HCT116 (cell line): ENCODE measurements at regions not wholly inside any gene's neighbourhood (a gene's known extent, or its start where the extent isn't known, plus 50 kb on each side); places are given as distances from the start of the nearest gene placed in this dataset.

Experiments used
- ATAC-seq: fragments of 200-7000 bp; cut with Tn5 transposase; 2 replicates; pipeline ENCODE4 v1.9.1; 2020; ENCODE audit warnings: mild to moderate bottlenecking, moderate library complexity
- BruUV-seq: library from RNA; stranded (reverse); fragments of 400-500 nt; replicated peaks from 2 replicates; lab custom pipeline; 2021; lab: Mats Ljungman, UMichigan
- CTCF ChIA-PET: fragments of 300-600 bp; sonication (Branson Sonifier 250); formaldehyde crosslinking; loops from one replicate; lab custom pipeline; 2021; ENCODE audit warnings: antibody characterized with exemption; lab: Charles Lee
- POLR2A ChIA-PET: fragments of 300-600, 350-600 bp; sonication (Branson Sonifier 250); formaldehyde crosslinking; loops from one replicate; lab custom pipeline; 2021; ENCODE audit warnings: antibody characterized with exemption; lab: Charles Lee
- RAD21 ChIA-PET, 2 experiments: fragments of 300-600 bp; sonication (Branson Sonifier 250); formaldehyde crosslinking; loops; one replicate each; lab custom pipeline; 2023; ENCODE audit warnings: low total read pairs in 2 of 2; ENCODE audit not compliant: uncharacterized antibody in 2 of 2, unreplicated experiment in 2 of 2, low non-redundant PET in 1 of 2; lab: Charles Lee
- DNase-seq: peaks from one replicate; pipeline ENCODE4 v3.0.0-alpha.2; 2010; ENCODE audit warnings: low read depth, low spot score
- H2AFZ ChIP-seq: fragments of 200-600 bp; shearing (Covaris generic), sonication (generic); 2 replicates; pipeline ENCODE4 v1.6.1; 2017; ENCODE audit warnings: low read depth, mixed run types, mixed read lengths, antibody characterized with exemption, low read length; ENCODE audit not compliant: poor library complexity, severe bottlenecking
- H3K27ac ChIP-seq: 2 replicates; pipeline ENCODE4 v1.5.1; 2012; ENCODE audit warnings: low read depth, low read length
- H3K27me3 ChIP-seq: fragments of 200-600 bp; sonication (generic); 2 replicates; pipeline ENCODE4 v1.6.1; 2016; ENCODE audit warnings: mixed run types, low read length, mixed read lengths; ENCODE audit not compliant: insufficient read depth
- H3K36me3 ChIP-seq, 2 experiments: fragments of 200-500 bp in 1 of 2; fragments of 200-600 bp in 1 of 2; sonication (Bioruptor generic) in 1 of 2; sonication (generic) in 1 of 2; 2 replicates each; pipeline versions ENCODE4 v1.5.1 to v1.6.1; 2014 to 2016; ENCODE audit warnings: low read length in 2 of 2, inconsistent platforms in 1 of 2, mixed read lengths in 1 of 2, mixed run types in 1 of 2; ENCODE audit not compliant: insufficient read depth in 2 of 2, control insufficient read depth in 1 of 2
- H3K4me1 ChIP-seq, 2 experiments: fragments of 200-600 bp in 1 of 2; sonication (generic) in 1 of 2; 2 replicates each; pipeline versions ENCODE4 v1.5.1 to v1.6.1; 2012 to 2017; ENCODE audit warnings: low read length in 2 of 2, inconsistent platforms in 1 of 2, mild to moderate bottlenecking in 1 of 2, mixed read lengths in 1 of 2, mixed run types in 1 of 2, moderate library complexity in 1 of 2; ENCODE audit not compliant: insufficient read depth in 2 of 2, control insufficient read depth in 1 of 2
- H3K4me2 ChIP-seq: fragments of 200-600 bp; sonication (generic); 2 replicates; pipeline ENCODE4 v1.6.1; 2017; ENCODE audit warnings: mixed run types, low read length, mixed read lengths
- H3K4me3 ChIP-seq, 2 experiments: fragments of 200-600 bp in 1 of 2; sonication (generic) in 1 of 2; replicated peaks in 1 of 2; 2 replicates each; pipeline ENCODE4 v1.5.1; 2011 to 2016; ENCODE audit warnings: low read length in 2 of 2, control low read depth in 1 of 2, low read depth in 1 of 2, mild to moderate bottlenecking in 1 of 2, mixed read lengths in 1 of 2, mixed run types in 1 of 2
- H3K79me2 ChIP-seq: fragments of 200-600 bp; sonication (generic); 2 replicates; pipeline ENCODE4 v1.6.1; 2017; ENCODE audit warnings: mild to moderate bottlenecking, mixed run types, low read length, moderate library complexity, mixed read lengths; ENCODE audit not compliant: insufficient read depth
- H3K9ac ChIP-seq: fragments of 200-600 bp; sonication (generic); 2 replicates; pipeline ENCODE4 v1.6.1; 2016; ENCODE audit warnings: low read length, mixed read lengths
- H3K9me2 ChIP-seq: fragments of 200-600 bp; sonication (generic), shearing (Covaris generic); 2 replicates; pipeline ENCODE4 v1.6.1; 2017; ENCODE audit warnings: mixed run types, mild to moderate bottlenecking, moderate library complexity; ENCODE audit not compliant: insufficient read depth
- H3K9me3 ChIP-seq, 2 experiments: fragments of 200-500 bp in 1 of 2; fragments of 200-600 bp in 1 of 2; sonication (Bioruptor generic) in 1 of 2; sonication (generic) in 1 of 2; 2 replicates each; pipeline ENCODE4 v1.6.1; 2014 to 2017; ENCODE audit warnings: low read length in 2 of 2, mixed read lengths in 2 of 2, inconsistent platforms in 1 of 2, low read depth in 1 of 2, mild to moderate bottlenecking in 1 of 2, mixed run types in 1 of 2, moderate library complexity in 1 of 2; ENCODE audit not compliant: control insufficient read depth in 1 of 2, insufficient read depth in 1 of 2
- H4K20me1 ChIP-seq: fragments of 200-600 bp; sonication (generic), shearing (Covaris generic); 2 replicates; pipeline ENCODE4 v1.6.1; 2017; ENCODE audit warnings: mixed run types, mild to moderate bottlenecking, moderate library complexity; ENCODE audit not compliant: insufficient read depth
- EZH2 ChIP-seq: fragments of 200-600 bp; sonication (generic); IDR thresholded peaks from 2 replicates; pipeline ENCODE4 v1.6.1; 2017; ENCODE audit warnings: antibody characterized with exemption, mixed run types
- FOSL1 ChIP-seq: IDR thresholded peaks from 2 replicates; pipeline ENCODE4 v1.6.1; 2012; ENCODE audit warnings: low read depth
- JUND ChIP-seq: IDR thresholded peaks from 2 replicates; pipeline ENCODE4 v1.6.1; 2012
- RAD21 ChIP-seq: IDR thresholded peaks from 2 replicates; pipeline ENCODE4 v1.6.1; 2012; ENCODE audit warnings: low read depth, mild to moderate bottlenecking
- TCF7L2 ChIP-seq: IDR thresholded peaks from 2 replicates; pipeline ENCODE4 v1.7.0; 2011; ENCODE audit warnings: borderline replicate concordance, inconsistent platforms; ENCODE audit not compliant: insufficient read depth, insufficient read length; ENCODE audit errors: extremely low read depth
- YY1 ChIP-seq: IDR thresholded peaks from 2 replicates; pipeline ENCODE4 v1.6.1; 2011; ENCODE audit warnings: low read length, low read depth, moderate library complexity, mild to moderate bottlenecking; ENCODE audit not compliant: insufficient replicate concordance; ENCODE audit errors: extremely low read depth
- intact Hi-C: fragments of 100-400 bp; cut with micrococcal nuclease; formaldehyde crosslinking; loops from 2 replicates; pipeline ENCODE4 v1.10.0; 2022
- TF ChIP-seq, protein P1 (sequence below): IDR thresholded peaks from 2 replicates; pipeline ENCODE4 v1.6.1; 2011; ENCODE audit warnings: mild to moderate bottlenecking, low read length, moderate library complexity; ENCODE audit not compliant: insufficient replicate concordance; ENCODE audit errors: extremely low read depth
- TF ChIP-seq, protein P2 (sequence below): IDR thresholded peaks from 2 replicates; pipeline ENCODE4 v1.6.1; 2012

DNA sequence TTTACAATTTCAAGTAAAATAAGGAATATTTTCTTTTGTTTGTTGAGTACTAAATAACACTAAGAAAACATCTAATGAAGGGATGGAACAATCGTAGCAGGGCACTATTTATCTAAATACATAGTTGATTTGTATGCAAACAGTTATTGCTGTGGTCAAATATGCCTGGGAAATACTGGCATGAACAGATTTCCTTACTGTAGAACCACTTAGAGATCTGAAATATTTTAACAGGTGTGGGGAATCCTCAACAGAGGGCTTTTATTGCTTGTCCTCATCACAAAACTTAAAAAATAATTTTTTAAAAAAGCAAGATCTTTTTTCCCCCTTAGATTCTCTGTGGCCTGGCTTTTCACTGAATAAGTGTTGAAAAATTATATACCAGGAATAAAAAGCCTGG lies 233.0 kb upstream of the FAM83B start:
- TF ChIP-seq, protein P1, sequence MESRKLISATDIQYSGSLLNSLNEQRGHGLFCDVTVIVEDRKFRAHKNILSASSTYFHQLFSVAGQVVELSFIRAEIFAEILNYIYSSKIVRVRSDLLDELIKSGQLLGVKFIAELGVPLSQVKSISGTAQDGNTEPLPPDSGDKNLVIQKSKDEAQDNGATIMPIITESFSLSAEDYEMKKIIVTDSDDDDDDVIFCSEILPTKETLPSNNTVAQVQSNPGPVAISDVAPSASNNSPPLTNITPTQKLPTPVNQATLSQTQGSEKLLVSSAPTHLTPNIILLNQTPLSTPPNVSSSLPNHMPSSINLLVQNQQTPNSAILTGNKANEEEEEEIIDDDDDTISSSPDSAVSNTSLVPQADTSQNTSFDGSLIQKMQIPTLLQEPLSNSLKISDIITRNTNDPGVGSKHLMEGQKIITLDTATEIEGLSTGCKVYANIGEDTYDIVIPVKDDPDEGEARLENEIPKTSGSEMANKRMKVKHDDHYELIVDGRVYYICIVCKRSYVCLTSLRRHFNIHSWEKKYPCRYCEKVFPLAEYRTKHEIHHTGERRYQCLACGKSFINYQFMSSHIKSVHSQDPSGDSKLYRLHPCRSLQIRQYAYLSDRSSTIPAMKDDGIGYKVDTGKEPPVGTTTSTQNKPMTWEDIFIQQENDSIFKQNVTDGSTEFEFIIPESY = no peak
- TF ChIP-seq, protein P2, sequence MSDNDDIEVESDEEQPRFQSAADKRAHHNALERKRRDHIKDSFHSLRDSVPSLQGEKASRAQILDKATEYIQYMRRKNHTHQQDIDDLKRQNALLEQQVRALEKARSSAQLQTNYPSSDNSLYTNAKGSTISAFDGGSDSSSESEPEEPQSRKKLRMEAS = no peak
- TF ChIP-seq EZH2 (no peak), TCF7L2 (no peak), JUND (no peak), FOSL1 (no peak), RAD21 (no peak), YY1 (no peak)

More for the DNA sequence above, 233.0 kb upstream of the FAM83B start:
- Histone ChIP-seq H3K79me2 (no peaks in the 10 kb centered on the region), H3K4me2 (no peak overlapping the region), H3K4me1 (peaks cover 0 to 6% of the 10 kb centered on the region in 2 experiments; a peak in 1 of 4 replicates), H3K9me2 (0 out of 2 replicates have a peak, but pooled peaks cover 5% of the 10 kb centered on the region), H3K9me3 (no peaks in the 10 kb centered on the region), H2AFZ (no peak overlapping the region), H3K27me3 (no peaks in the 10 kb centered on the region), H3K9ac (no peak overlapping the region), H3K27ac (no peak overlapping the region), H4K20me1 (no peaks in the 10 kb centered on the region), H3K36me3 (no peaks in the 10 kb centered on the region), H3K4me3 (no peak overlapping the region)
- POLR2A ChIA-PET = no interaction called here
- DNase-seq = no peak
- no peak for ATAC-seq
- BruUV-seq = no TSS peak
- intact Hi-C loops = no loop called here
- CTCF ChIA-PET = no interaction called here
- RAD21 ChIA-PET = no interaction called here
